ENCODE measurements at regions not wholly inside any gene's neighbourhood (a gene's known extent, or its start where the extent isn't known, plus 50 kb on each side); places are given as distances from the start of the nearest gene placed in this dataset.

- no peak for TF ChIP-seq SIN3A (conservative IDR thresholded peaks at IDR 0.05 in 1 of 2, IDR thresholded peaks at IDR 0.05 in 1 of 2; ENCODE audit: low read depth in 1 of 2, low read length in 2 of 2)
- no peak for TF ChIP-seq POLR2A (IDR thresholded peaks at IDR 0.05; ENCODE audit: control extremely low read depth in 1 of 2, low read depth in 2 of 2, low read length in 2 of 2)
- TF ChIP-seq RBBP5 (IDR thresholded peaks at IDR 0.05; ENCODE audit: borderline replicate concordance, low read depth, low read length) = no peak
- no peak for TF ChIP-seq CTCF (IDR thresholded peaks at IDR 0.05; ENCODE audit: control extremely low read depth in 1 of 3, insufficient read depth in 1 of 3, low read depth in 1 of 3, low read length in 3 of 3)
- TF ChIP-seq SP1 (IDR thresholded peaks at IDR 0.05; ENCODE audit: low read depth, low read length) = no peak
- TF ChIP-seq MAFK (IDR thresholded peaks at IDR 0.05; ENCODE audit: low read depth, low read length) = no peak
- no peak for TF ChIP-seq FOSL1 (IDR thresholded peaks at IDR 0.05; ENCODE audit: insufficient read depth, low read depth, low read length)
- TF ChIP-seq SP2 (IDR thresholded peaks at IDR 0.05; ENCODE audit: low read length) = no peak
- TF ChIP-seq JUN (IDR thresholded peaks at IDR 0.05; ENCODE audit: low read depth, low read length) = no peak
- no peak for TF ChIP-seq TCF12 (IDR thresholded peaks at IDR 0.05; ENCODE audit: low read depth, low read length)
- TF ChIP-seq RFX5 (IDR thresholded peaks at IDR 0.05; ENCODE audit: borderline replicate concordance, low read depth, low read length) = no peak
- no peak for TF ChIP-seq CEBPB (IDR thresholded peaks at IDR 0.05; ENCODE audit: low read depth, low read length)
These were observed 63.9 kb upstream of the B3GAT1 start for GRCh38 chr11:134475951-134476350.
